HFFc6 (cell line): ENCODE measurements at regions not wholly inside any gene's neighbourhood (a gene's known extent, or its start where the extent isn't known, plus 50 kb on each side); places are given as distances from the start of the nearest gene placed in this dataset.

Source experiments
- DNase-seq: peaks from one replicate; pipeline ENCODE4 v3.0.0-alpha.2; 2018
- H3K27ac Mint-ChIP-seq: 2 replicates; pipeline ENCODE4 v1.8.0; 2020; ENCODE audit warnings: mild to moderate bottlenecking, mixed read lengths
- H3K27me3 Mint-ChIP-seq: 2 replicates; pipeline ENCODE4 v1.8.0; 2021; ENCODE audit warnings: mild to moderate bottlenecking, moderate library complexity, mixed read lengths; ENCODE audit not compliant: insufficient read depth
- H3K36me3 Mint-ChIP-seq: 2 replicates; pipeline ENCODE4 v1.8.0; 2021; ENCODE audit warnings: low read depth, mixed read lengths
- H3K4me1 Mint-ChIP-seq: 2 replicates; pipeline ENCODE4 v1.8.0; 2020; ENCODE audit warnings: low read depth, mixed read lengths
- H3K4me3 Mint-ChIP-seq: 2 replicates; pipeline ENCODE4 v1.8.0; 2020; ENCODE audit warnings: mild to moderate bottlenecking, moderate library complexity, mixed read lengths
- H3K9me3 Mint-ChIP-seq: 2 replicates; pipeline ENCODE4 v1.8.0; 2020; ENCODE audit warnings: mild to moderate bottlenecking, mixed read lengths
- TF ChIP-seq, protein P1 (sequence below): fragments of 200-600 bp; sonication (generic); IDR thresholded peaks from 2 replicates; pipeline ENCODE4 v1.5.0; 2021; ENCODE audit warnings: antibody characterized with exemption, mild to moderate bottlenecking

- no peak for DNase-seq
- H3K4me1 Mint-ChIP-seq: no peaks in the 10 kb centered on the region
- H3K9me3 Mint-ChIP-seq: peaks cover 55% of the 10 kb centered on the region
- H3K27ac Mint-ChIP-seq: no peak overlapping the region
- TF ChIP-seq, protein P1, sequence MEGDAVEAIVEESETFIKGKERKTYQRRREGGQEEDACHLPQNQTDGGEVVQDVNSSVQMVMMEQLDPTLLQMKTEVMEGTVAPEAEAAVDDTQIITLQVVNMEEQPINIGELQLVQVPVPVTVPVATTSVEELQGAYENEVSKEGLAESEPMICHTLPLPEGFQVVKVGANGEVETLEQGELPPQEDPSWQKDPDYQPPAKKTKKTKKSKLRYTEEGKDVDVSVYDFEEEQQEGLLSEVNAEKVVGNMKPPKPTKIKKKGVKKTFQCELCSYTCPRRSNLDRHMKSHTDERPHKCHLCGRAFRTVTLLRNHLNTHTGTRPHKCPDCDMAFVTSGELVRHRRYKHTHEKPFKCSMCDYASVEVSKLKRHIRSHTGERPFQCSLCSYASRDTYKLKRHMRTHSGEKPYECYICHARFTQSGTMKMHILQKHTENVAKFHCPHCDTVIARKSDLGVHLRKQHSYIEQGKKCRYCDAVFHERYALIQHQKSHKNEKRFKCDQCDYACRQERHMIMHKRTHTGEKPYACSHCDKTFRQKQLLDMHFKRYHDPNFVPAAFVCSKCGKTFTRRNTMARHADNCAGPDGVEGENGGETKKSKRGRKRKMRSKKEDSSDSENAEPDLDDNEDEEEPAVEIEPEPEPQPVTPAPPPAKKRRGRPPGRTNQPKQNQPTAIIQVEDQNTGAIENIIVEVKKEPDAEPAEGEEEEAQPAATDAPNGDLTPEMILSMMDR: no peak
- no peaks in the 10 kb centered on the region; the same call in 1 of the 2 replicates for H3K27me3 Mint-ChIP-seq
- H3K4me3 Mint-ChIP-seq: no peak overlapping the region
- no peaks in the 10 kb centered on the region; the same call in 1 of the 2 replicates for H3K36me3 Mint-ChIP-seq
These were observed 810.2 kb downstream of the UQCRFS1 start for GRCh38 chr19:28402701-28403290.

DNA sequence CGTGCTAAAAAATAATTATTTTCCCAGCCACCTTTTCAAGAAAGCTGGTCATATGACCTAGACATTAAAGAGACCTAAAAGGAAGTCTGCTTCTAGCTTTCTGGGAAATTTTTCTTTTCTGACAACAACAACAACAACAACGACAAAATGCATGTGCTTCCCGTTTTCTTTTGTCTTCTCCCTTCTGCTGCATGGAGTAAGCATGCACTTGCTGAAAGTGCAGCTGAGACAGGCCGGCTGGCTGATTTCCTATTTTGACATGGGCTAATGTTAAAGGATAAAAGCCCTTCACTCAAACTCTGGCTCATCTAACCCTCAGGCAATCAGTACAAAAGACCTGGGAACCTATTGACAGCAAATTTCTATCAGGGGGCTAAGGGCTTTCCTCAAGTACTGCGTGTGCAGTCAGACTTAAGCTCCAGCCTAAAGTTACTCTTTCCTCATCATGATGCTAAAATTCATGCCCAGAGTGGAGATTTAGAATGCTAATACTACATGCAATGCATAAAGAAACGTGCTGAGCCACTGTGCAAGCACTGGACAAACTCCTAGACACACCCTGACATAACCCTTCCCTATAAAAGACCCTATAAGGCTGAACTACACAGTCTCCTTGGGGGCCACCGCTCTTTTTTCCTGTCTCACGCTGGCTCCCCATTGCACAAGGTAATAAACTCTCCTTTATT is 811.1 kb downstream of the UQCRFS1 start:
- H3K4me1 Mint-ChIP-seq: no peaks in the 10 kb centered on the region
- no peak overlapping the region for H3K4me3 Mint-ChIP-seq

GRCh38 chr19:28400953-28401671 is 811.8 kb downstream of the UQCRFS1 start:
- Mint-ChIP-seq H3K4me1 (no peaks in the 10 kb centered on the region), H3K27ac (no peak overlapping the region), H3K36me3 (no peaks in the 10 kb centered on the region; the same call in 1 of the 2 replicates), H3K4me3 (no peak overlapping the region), H3K27me3 (no peaks in the 10 kb centered on the region; the same call in 1 of the 2 replicates), H3K9me3 (peaks cover 69% of the 10 kb centered on the region)
- DNase-seq: no peak
- TF ChIP-seq, protein P1: no peak

More for the DNA sequence above, 811.1 kb downstream of the UQCRFS1 start:
- DNase-seq: no peak
- TF ChIP-seq, protein P1: no peak
- Mint-ChIP-seq H3K36me3 (no peaks in the 10 kb centered on the region; the same call in 1 of the 2 replicates), H3K9me3 (peaks cover 65% of the 10 kb centered on the region), H3K27me3 (no peaks in the 10 kb centered on the region; the same call in 1 of the 2 replicates), H3K27ac (no peak overlapping the region)

DNA sequence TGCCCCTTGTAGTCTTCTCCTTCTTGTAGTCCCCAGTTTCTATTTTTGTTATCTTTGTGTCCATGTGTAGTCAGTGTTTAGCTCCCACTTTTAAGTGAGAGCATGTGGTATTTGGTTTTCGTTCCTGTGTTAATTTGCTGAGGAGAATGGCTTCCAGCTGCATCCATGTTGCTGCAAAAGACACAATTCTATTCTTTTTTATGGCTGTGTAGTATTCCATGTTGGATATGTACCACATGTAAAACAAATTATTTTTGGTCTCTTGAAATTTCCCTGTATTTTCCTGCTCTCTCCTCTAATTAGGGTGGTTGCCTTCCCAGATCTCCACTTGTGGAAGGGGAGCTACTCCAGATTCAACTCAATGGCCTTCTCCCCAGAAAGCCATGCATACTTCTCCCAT is 813.8 kb downstream of the UQCRFS1 start:
- H3K27ac Mint-ChIP-seq: no peak overlapping the region
- no peaks in the 10 kb centered on the region for H3K4me1 Mint-ChIP-seq
- H3K4me3 Mint-ChIP-seq: no peak overlapping the region
- no peaks in the 10 kb centered on the region; the same call in 1 of the 2 replicates for H3K36me3 Mint-ChIP-seq
- TF ChIP-seq, protein P1: no peak
- DNase-seq: no peak
- H3K27me3 Mint-ChIP-seq: no peaks in the 10 kb centered on the region; the same call in 1 of the 2 replicates
- H3K9me3 Mint-ChIP-seq: peaks cover 75% of the 10 kb centered on the region

DNA sequence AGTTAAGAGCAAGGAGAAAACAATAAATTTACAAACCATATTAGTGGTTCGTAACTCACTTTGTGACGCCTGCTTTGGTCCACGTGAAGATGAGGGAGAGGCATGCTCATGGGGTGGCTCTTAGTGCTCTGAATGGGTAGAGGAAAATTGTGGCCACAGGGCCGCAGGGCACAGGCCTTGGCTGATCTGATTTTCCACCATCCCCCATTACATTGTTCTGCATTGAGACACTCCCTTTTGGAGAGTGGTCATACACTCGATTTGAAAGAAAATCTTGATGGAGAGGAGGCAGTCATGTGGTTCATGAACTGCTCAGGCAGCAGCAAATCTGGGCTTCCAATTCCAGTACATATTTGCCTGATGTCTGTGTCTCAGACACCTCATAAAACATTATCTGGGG is 815.2 kb downstream of the UQCRFS1 start:
- DNase-seq: no peak
- no peak overlapping the region for H3K27ac Mint-ChIP-seq
- TF ChIP-seq, protein P1: no peak
- H3K4me3 Mint-ChIP-seq: no peak overlapping the region
- H3K9me3 Mint-ChIP-seq: peaks cover 72% of the 10 kb centered on the region
- H3K36me3 Mint-ChIP-seq: no peaks in the 10 kb centered on the region; the same call in 1 of the 2 replicates
- H3K27me3 Mint-ChIP-seq: no peaks in the 10 kb centered on the region; the same call in 1 of the 2 replicates
- H3K4me1 Mint-ChIP-seq: no peaks in the 10 kb centered on the region
